Brain microvascular endothelial cell (primary cell): ENCODE measurements at regions not wholly inside any gene's neighbourhood (a gene's known extent, or its start where the extent isn't known, plus 50 kb on each side); places are given as distances from the start of the nearest gene placed in this dataset.
A peak's percentile ranks its signal among the peaks of the same experiment; 100 is the strongest.

ENCODE experiments used
- DNase-seq: peaks from one replicate; pipeline ENCODE4 v3.0.0-alpha.2; 2020
- H3K27ac ChIP-seq: fragments of 250-450 bp; sonication (Bioruptor Pico); 2 replicates; pipeline ENCODE4 v1.5.1; 2020; ENCODE audit warnings: mild to moderate bottlenecking, moderate library complexity
- H3K27me3 ChIP-seq: fragments of 250-450 bp; sonication (Bioruptor Pico); replicated peaks from 2 replicates; pipeline ENCODE4 v1.5.1; 2020; ENCODE audit warnings: mild to moderate bottlenecking
- H3K36me3 ChIP-seq: fragments of 250-450 bp; sonication (Bioruptor Pico); replicated peaks from 2 replicates; pipeline ENCODE4 v1.5.1; 2020; ENCODE audit warnings: mild to moderate bottlenecking
- H3K4me3 ChIP-seq: 2 replicates; pipeline ENCODE4 v1.5.1; 2011; ENCODE audit warnings: low read depth, mild to moderate bottlenecking, control low read depth, low read length, moderate library complexity
- in situ Hi-C: cut with HindIII; loops from 2 replicates; pipeline ENCODE4 v1.10.0; 2017; ENCODE audit warnings: low sequenced_read_pairs, low pct_ligation_motif_present
- TF ChIP-seq, protein P1 (sequence below): IDR thresholded peaks from 2 replicates; pipeline ENCODE4 v1.5.1; 2011; ENCODE audit warnings: low read depth, mild to moderate bottlenecking, moderate library complexity, low read length, control low read depth, inconsistent platforms; ENCODE audit errors: missing control alignments

DNA sequence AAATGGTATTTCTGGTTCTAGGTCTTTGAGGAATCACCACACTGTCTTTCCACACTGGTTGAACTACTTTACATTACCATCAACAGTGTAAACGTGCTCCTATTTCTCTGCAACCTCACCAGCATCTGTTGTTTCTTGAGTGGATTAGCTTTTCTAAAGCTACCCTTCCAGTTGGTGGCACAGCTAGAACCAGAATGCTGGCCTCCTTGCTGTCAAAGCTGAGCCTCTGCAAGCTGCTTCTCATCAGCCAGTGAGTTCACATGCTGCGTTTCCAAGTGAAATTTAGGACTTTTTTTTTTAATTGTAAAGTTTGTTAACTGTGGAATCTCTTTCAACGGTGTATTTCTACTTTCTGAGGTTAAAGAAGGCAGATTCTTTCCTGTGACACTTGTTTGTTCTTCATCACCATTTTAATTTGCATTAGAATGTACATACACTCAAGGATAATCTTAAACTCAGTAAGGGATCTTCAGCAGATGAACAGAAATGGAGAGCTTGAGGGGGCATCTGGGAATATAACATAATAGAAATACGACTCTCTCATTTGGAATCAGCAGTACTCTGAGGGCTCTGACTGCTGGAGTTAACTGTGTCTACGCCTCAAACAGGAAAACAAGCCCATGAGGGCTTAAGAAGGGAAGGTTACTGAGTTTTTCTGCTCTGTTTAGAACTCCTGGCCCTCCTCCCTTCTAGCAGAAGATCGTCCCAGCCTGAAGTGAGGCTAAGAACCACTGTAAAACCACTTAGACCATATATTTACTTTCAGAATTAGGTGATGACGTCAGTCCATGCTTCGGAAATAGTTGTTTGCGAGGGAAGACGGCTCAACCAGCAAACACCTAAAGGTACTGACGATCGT is 148.4 kb upstream of the FAM20A start:
- no peak overlapping the region for H3K27ac ChIP-seq
- TF ChIP-seq, protein P1, sequence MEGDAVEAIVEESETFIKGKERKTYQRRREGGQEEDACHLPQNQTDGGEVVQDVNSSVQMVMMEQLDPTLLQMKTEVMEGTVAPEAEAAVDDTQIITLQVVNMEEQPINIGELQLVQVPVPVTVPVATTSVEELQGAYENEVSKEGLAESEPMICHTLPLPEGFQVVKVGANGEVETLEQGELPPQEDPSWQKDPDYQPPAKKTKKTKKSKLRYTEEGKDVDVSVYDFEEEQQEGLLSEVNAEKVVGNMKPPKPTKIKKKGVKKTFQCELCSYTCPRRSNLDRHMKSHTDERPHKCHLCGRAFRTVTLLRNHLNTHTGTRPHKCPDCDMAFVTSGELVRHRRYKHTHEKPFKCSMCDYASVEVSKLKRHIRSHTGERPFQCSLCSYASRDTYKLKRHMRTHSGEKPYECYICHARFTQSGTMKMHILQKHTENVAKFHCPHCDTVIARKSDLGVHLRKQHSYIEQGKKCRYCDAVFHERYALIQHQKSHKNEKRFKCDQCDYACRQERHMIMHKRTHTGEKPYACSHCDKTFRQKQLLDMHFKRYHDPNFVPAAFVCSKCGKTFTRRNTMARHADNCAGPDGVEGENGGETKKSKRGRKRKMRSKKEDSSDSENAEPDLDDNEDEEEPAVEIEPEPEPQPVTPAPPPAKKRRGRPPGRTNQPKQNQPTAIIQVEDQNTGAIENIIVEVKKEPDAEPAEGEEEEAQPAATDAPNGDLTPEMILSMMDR: no peak
- H3K27me3 ChIP-seq: no peaks in the 10 kb centered on the region
- no peaks in the 10 kb centered on the region for H3K36me3 ChIP-seq
- no peak overlapping the region for H3K4me3 ChIP-seq
- DNase-seq: no peak
- in situ Hi-C loops: no loop called here

DNA sequence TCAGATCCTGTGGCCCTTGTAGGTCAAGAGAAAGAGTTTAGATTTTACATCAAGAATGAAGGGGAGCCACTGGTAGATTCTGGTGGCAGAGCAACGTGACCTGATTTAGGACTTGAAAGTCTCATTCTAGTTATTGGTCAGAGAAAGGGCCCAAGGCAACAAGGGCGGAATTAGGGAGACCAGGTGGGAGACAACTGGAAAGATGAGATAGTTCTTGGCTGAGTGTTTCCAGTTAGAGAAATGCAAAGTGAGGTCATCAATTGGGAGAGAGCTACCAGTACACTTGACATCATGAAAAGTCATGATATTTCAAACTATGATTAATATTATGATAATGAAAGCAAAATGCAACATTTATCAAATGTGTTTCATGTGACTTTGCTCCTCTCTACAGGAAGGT is 147.2 kb upstream of the FAM20A start:
- TF ChIP-seq, protein P1: no peak
- in situ Hi-C loops: no loop called here
- no peak overlapping the region for H3K4me3 ChIP-seq
- no peaks in the 10 kb centered on the region for H3K27me3 ChIP-seq
- DNase-seq: no peak
- no peak overlapping the region for H3K27ac ChIP-seq
- no peaks in the 10 kb centered on the region for H3K36me3 ChIP-seq

- no peaks in the 10 kb centered on the region for H3K36me3 ChIP-seq
- TF ChIP-seq, protein P1: peak; percentile 34
- H3K4me3 ChIP-seq: no peak overlapping the region
- no peaks in the 10 kb centered on the region for H3K27me3 ChIP-seq
- in situ Hi-C loops: no loop called here
- DNase-seq: no peak
- H3K27ac ChIP-seq: no peak overlapping the region
These were observed 139.6 kb upstream of the FAM20A start for GRCh38 chr17:68740555-68741447.

GRCh38 chr17:68737761-68738443 is 136.7 kb upstream of the FAM20A start:
- H3K27ac ChIP-seq: no peak overlapping the region
- H3K27me3 ChIP-seq: no peaks in the 10 kb centered on the region
- TF ChIP-seq, protein P1: no peak
- in situ Hi-C loops: no loop called here
- no peak for DNase-seq
- no peak overlapping the region for H3K4me3 ChIP-seq
- no peaks in the 10 kb centered on the region for H3K36me3 ChIP-seq

DNA sequence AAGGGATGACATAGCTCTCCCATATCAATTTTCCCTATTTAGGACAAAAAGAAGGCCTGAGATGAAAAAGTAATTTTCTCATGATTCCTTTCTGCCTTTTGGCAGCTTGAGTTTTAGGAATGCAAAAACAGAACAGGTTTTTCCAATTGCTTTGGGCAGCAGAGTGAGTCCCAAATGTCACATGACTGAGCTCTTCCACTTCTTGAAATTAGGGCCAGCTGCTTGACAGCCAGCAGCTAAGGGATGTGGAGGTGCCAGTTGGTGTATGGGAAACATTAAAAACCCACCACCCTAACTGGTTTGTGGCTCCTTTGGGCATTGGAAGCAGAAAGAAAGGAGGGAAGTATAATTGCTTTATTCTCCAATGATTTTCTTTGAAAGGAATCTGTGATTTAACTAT is 133.8 kb upstream of the FAM20A start:
- no peak for DNase-seq
- Histone ChIP-seq H3K27me3 (no peaks in the 10 kb centered on the region), H3K27ac (no peak overlapping the region), H3K36me3 (no peaks in the 10 kb centered on the region), H3K4me3 (no peak overlapping the region)
- TF ChIP-seq, protein P1: no peak
- in situ Hi-C loops: no loop called here
